GM12865 (cell line): ENCODE measurements at regions not wholly inside any gene's neighbourhood (a gene's known extent, or its start where the extent isn't known, plus 50 kb on each side); places are given as distances from the start of the nearest gene placed in this dataset.

Source experiments
- DNase-seq: peaks from one replicate; pipeline ENCODE4 v3.0.0; 2010; ENCODE audit warnings: low read depth
- H3K4me3 ChIP-seq: 2 replicates; pipeline ENCODE4 v1.5.1; 2011; ENCODE audit warnings: mild to moderate bottlenecking, low read depth, low read length, control low read depth
- TF ChIP-seq, protein P1 (sequence below): IDR thresholded peaks from 2 replicates; pipeline ENCODE4 v1.5.1; 2011; ENCODE audit warnings: low read length, control low read depth, low read depth, inconsistent platforms; ENCODE audit not compliant: insufficient read depth; ENCODE audit errors: missing control alignments

DNA sequence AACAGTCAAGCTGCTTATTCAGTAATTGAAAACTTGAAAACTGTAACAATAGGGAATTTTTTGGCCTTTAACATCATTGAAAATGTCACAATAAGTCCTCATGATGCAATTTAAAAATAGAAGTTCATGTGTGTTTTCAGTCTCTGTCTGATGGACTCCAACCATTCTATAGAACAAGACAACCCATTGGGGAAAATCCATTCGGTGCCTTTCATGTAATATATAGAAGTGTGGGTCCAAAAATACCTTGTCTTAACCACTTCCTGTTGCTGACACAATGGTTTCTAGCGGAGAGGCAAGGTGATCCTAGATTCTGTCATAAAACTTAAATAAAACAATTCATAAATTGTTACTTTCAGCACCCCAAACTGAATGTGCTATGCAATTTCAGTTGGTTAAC, 1131.3 kb upstream of the MAP3K7 start:
- peak; percentile 20 for DNase-seq
- TF ChIP-seq, protein P1, sequence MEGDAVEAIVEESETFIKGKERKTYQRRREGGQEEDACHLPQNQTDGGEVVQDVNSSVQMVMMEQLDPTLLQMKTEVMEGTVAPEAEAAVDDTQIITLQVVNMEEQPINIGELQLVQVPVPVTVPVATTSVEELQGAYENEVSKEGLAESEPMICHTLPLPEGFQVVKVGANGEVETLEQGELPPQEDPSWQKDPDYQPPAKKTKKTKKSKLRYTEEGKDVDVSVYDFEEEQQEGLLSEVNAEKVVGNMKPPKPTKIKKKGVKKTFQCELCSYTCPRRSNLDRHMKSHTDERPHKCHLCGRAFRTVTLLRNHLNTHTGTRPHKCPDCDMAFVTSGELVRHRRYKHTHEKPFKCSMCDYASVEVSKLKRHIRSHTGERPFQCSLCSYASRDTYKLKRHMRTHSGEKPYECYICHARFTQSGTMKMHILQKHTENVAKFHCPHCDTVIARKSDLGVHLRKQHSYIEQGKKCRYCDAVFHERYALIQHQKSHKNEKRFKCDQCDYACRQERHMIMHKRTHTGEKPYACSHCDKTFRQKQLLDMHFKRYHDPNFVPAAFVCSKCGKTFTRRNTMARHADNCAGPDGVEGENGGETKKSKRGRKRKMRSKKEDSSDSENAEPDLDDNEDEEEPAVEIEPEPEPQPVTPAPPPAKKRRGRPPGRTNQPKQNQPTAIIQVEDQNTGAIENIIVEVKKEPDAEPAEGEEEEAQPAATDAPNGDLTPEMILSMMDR, result no peak
- H3K4me3 ChIP-seq, result no peak overlapping the region

DNA sequence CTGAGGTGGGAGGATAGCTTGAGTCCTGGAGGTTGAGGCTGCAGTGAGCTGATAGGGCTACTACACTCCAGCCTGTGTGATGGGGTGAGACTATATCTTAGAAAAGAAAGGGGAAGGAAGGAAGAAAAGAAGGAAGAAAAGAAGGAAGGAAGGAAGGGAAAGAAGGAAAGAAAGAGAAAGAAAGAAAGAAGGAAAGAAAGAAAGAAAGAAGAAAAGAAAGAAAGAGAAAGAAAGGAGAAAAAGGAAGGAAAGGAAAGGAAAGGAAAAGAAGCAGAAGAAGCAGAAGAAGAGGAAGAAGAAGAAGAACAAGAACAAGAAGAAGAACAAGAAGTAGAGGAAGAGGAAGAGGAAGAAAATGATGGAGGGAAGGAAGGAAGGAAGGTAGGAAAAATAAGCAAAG, 1130.2 kb upstream of the MAP3K7 start:
- H3K4me3 ChIP-seq, result no peak overlapping the region
- DNase-seq, result no peak
- TF ChIP-seq, protein P1, result no peak

DNA sequence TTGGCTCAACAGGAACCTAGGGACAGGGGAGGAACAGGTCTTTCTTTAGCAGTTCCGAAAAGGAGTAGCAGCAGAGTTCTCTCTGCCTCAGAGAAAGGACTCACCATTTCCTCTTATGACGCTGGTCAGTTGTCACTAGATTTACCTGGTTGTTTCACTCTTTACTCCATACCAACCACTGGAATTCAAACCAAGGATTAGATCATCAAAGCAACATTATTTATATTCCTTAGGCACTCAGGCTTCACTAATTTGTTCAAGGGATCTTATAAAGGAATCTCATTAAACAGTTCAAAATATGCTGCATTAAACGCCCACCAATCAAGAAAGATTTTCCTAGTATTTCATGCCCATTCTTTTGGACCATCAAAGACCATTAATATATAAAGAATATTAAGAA, 1129.5 kb upstream of the MAP3K7 start:
- DNase-seq, result no peak
- TF ChIP-seq, protein P1, result no peak
- no peak overlapping the region for H3K4me3 ChIP-seq

DNA sequence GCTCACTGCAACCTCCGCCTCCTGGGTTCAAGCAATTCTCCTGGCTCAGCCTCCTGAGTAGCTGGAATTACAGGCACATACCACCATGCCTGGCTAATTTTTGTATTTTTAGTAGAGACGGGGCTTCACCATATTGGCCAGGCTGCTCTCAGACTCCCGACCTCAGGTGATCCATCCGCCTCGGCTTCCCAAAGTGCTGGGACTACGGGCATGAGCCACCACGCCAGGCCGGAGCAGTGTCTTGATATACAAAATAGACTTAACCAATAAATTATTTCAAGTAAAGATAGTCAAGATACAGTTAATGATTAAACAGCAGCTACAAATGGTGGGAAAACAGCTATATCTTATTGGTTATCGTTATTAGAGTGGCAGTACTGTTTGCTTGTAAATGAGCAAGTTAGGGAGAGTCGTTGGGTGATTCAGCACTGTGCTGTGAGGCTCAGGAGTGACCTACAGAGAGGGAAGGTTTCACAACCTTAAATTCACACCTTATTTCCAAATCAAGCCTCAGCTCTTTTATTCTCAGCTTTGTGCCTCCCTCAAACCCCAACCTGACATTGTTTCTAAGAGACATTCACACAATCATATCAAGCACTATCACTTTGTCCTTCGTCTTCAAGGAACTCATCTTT, 1128.4 kb upstream of the MAP3K7 start:
- no peak for DNase-seq
- TF ChIP-seq, protein P1, result no peak
- H3K4me3 ChIP-seq, result no peak overlapping the region

DNA sequence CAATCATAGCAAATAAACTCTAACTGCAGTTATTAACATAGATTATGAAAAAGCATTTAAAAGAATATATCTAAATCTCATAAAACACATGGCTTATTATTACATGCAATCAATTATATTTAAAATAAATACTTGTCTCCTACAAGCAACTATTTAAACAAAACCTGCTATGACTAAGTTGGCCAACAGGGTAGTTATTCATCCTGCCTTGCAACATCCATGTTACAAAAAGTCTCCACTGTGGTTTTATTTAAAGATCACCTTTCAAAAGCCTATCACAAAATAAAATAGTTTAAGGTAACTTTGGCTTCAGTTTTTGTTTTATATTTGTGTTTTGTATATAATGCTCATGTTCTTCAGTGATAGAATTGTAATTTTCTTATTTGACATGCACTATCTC, 1127.0 kb upstream of the MAP3K7 start:
- TF ChIP-seq, protein P1, result no peak
- DNase-seq, result no peak
- H3K4me3 ChIP-seq, result no peak overlapping the region

DNA sequence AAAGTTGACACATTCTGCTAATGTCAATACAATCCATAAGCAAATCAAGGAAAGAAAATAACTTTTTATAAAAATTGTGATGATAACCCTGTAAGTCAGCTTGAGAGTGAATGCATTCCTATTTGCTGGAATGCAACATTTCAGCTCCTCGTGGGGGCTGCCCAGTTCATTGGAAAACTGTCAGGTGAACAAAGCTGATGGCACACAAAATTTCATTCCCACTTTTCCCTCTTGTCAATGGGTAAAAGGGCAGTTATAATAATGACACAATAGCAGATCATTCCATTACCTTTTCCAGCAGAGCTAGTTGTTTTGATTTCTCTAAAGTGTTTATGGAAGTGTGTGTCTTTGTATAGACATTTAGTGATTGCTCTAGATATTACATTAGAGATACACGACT, 1124.6 kb upstream of the MAP3K7 start:
- no peak overlapping the region for H3K4me3 ChIP-seq
- DNase-seq, result no peak
- TF ChIP-seq, protein P1, result no peak

DNA sequence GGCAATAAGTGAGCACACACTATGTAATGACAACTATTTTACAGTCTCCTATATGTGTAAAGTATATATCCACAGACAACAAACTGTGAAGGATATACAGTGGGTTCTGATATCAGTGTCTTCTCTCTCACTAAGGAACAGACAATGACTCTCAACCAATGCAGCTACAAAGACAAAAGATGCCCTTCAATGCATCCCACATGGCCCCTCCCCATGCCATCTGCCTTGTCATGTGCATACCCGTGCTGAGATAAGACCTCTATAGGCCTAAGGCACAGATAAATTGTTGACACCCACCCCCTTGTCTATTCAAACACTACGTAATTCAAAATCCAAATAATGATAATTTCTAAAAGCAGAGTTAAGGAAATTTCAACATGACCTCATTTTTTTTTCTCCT, 1123.5 kb upstream of the MAP3K7 start:
- no peak overlapping the region for H3K4me3 ChIP-seq
- TF ChIP-seq, protein P1, result no peak
- DNase-seq, result no peak
